ENCODE measurements at regions not wholly inside any gene's neighbourhood (a gene's known extent, or its start where the extent isn't known, plus 50 kb on each side); places are given as distances from the start of the nearest gene placed in this dataset.
A peak's percentile ranks its signal among the peaks of the same experiment; 100 is the strongest.

DNA sequence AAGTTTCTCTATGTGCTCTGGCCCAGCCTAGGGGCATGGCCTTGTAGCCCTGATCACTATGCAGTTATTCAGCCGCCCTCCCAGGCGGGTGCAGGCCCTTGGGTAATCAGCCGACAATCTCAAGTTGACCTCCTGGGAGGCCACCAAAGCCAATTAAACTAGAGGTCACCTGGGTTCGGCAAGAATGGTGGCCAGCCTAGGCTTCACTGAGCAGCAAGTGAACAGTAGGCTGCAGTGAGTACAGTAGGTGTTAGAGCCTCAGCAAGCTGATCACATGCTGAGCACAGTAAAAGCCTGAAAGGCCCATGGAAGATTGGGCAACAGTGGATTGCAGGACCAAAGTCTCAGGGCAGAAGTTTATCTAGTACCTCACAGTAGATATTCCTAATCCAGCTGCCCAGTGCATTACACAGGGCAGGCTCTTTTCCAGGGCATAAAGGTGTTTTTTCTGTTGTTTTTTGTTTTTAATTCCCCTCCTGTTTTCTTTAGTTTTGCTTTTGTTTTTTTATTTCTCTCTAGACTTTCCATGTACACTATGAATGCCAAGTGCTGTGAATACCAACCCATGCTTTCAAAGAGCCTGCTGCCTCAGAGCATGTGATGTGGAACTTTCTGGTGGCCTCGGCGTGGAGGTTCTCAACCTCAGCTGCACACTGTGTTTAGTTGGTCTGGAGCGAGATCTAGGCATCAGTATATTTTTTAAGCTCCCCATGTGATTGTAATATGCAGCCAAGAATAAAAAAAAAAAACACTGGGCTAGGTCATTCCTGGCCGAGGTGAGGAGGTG lies 55.9 kb upstream of the ATL2 start (continued):
- TF ChIP-seq, protein P1, sequence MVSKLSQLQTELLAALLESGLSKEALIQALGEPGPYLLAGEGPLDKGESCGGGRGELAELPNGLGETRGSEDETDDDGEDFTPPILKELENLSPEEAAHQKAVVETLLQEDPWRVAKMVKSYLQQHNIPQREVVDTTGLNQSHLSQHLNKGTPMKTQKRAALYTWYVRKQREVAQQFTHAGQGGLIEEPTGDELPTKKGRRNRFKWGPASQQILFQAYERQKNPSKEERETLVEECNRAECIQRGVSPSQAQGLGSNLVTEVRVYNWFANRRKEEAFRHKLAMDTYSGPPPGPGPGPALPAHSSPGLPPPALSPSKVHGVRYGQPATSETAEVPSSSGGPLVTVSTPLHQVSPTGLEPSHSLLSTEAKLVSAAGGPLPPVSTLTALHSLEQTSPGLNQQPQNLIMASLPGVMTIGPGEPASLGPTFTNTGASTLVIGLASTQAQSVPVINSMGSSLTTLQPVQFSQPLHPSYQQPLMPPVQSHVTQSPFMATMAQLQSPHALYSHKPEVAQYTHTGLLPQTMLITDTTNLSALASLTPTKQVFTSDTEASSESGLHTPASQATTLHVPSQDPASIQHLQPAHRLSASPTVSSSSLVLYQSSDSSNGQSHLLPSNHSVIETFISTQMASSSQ (IDR thresholded peaks at IDR 0.05; ENCODE audit: low read depth) = peak; percentile 55; the same call in 1 of the 2 replicates
- TF ChIP-seq, protein P1 (CRISPR knock-in tag; IDR thresholded peaks at IDR 0.05; ENCODE audit: borderline replicate concordance) = peak; percentile 60; the same call in 1 of the 2 replicates
- TF ChIP-seq GATAD2A (CRISPR knock-in tag; IDR thresholded peaks at IDR 0.05) (peak; percentile 99), FOXJ3 (CRISPR knock-in tag; IDR thresholded peaks at IDR 0.05; ENCODE audit: borderline replicate concordance) (peak; percentile 95), CBFB (CRISPR knock-in tag; IDR thresholded peaks at IDR 0.05) (peak; percentile 43; the same call in 1 of the 2 replicates), NFE2L2 (IDR thresholded peaks at IDR 0.05; ENCODE audit: low read length) (no peak), RCOR2 (CRISPR knock-in tag; IDR thresholded peaks at IDR 0.05) (peak; percentile 98), SAFB2 (CRISPR knock-in tag; IDR thresholded peaks at IDR 0.05; ENCODE audit: borderline replicate concordance, low read depth) (no peak), ZNF713 (CRISPR knock-in tag; IDR thresholded peaks at IDR 0.05) (no peak), JUNB (CRISPR knock-in tag; IDR thresholded peaks at IDR 0.05; ENCODE audit: borderline replicate concordance) (no peak), ZSCAN21 (CRISPR knock-in tag; IDR thresholded peaks at IDR 0.05; ENCODE audit: borderline replicate concordance) (peak; percentile 93), ZNF225 (CRISPR knock-in tag; IDR thresholded peaks at IDR 0.05) (no peak), TSC22D2 (CRISPR knock-in tag; IDR thresholded peaks at IDR 0.05; ENCODE audit: borderline replicate concordance) (no peak; the same call in 1 of the 2 replicates), FOXA3 (CRISPR knock-in tag; IDR thresholded peaks at IDR 0.05) (peak; percentile 94), ZMYM3 (CRISPR knock-in tag; IDR thresholded peaks at IDR 0.05) (peak; percentile 97), RFX5 (IDR thresholded peaks at IDR 0.05; ENCODE audit: low read depth, low read length) (no peak), HNRNPL (IDR thresholded peaks at IDR 0.05; ENCODE audit: low read depth, low read length) (no peak), YEATS2 (CRISPR knock-in tag; IDR thresholded peaks at IDR 0.05; ENCODE audit: borderline replicate concordance) (peak; percentile 41; the same call in 1 of the 2 replicates)
- TF ChIP-seq, protein P2, sequence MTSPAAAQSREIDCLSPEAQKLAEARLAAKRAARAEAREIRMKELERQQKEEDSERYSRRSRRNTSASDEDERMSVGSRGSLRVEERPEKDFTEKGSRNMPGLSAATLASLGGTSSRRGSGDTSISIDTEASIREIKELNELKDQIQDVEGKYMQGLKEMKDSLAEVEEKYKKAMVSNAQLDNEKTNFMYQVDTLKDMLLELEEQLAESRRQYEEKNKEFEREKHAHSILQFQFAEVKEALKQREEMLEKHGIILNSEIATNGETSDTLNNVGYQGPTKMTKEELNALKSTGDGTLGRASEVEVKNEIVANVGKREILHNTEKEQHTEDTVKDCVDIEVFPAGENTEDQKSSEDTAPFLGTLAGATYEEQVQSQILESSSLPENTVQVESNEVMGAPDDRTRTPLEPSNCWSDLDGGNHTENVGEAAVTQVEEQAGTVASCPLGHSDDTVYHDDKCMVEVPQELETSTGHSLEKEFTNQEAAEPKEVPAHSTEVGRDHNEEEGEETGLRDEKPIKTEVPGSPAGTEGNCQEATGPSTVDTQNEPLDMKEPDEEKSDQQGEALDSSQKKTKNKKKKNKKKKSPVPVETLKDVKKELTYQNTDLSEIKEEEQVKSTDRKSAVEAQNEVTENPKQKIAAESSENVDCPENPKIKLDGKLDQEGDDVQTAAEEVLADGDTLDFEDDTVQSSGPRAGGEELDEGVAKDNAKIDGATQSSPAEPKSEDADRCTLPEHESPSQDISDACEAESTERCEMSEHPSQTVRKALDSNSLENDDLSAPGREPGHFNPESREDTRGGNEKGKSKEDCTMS (CRISPR knock-in tag; conservative IDR thresholded peaks at IDR 0.05) = no peak
- TF ChIP-seq, protein P3, sequence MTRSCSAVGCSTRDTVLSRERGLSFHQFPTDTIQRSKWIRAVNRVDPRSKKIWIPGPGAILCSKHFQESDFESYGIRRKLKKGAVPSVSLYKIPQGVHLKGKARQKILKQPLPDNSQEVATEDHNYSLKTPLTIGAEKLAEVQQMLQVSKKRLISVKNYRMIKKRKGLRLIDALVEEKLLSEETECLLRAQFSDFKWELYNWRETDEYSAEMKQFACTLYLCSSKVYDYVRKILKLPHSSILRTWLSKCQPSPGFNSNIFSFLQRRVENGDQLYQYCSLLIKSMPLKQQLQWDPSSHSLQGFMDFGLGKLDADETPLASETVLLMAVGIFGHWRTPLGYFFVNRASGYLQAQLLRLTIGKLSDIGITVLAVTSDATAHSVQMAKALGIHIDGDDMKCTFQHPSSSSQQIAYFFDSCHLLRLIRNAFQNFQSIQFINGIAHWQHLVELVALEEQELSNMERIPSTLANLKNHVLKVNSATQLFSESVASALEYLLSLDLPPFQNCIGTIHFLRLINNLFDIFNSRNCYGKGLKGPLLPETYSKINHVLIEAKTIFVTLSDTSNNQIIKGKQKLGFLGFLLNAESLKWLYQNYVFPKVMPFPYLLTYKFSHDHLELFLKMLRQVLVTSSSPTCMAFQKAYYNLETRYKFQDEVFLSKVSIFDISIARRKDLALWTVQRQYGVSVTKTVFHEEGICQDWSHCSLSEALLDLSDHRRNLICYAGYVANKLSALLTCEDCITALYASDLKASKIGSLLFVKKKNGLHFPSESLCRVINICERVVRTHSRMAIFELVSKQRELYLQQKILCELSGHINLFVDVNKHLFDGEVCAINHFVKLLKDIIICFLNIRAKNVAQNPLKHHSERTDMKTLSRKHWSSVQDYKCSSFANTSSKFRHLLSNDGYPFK (CRISPR knock-in tag; IDR thresholded peaks at IDR 0.05; ENCODE audit: borderline replicate concordance) = peak; percentile 60; the same call in 1 of the 2 replicates
